Stomach (tissue), 4 donors: ENCODE measurements at regions not wholly inside any gene's neighbourhood (a gene's known extent, or its start where the extent isn't known, plus 50 kb on each side); places are given as distances from the start of the nearest gene placed in this dataset.

Experiments
- CTCF ChIP-seq, 7 experiments: fragments of 450-650 bp in 4 of 7; fragments of 200-600 bp in 3 of 7; sonication (generic) in 3 of 7; IDR thresholded peaks; one replicate each; pipeline ENCODE4 v1.5.1; 2016 to 2019; ENCODE audit warnings: antibody characterized with exemption in 7 of 7, control low read depth in 2 of 7, mild to moderate bottlenecking in 1 of 7
- EP300 ChIP-seq: sonication (generic); formaldehyde crosslinking; IDR thresholded peaks from one replicate; pipeline ENCODE4 v1.6.1; 2017; ENCODE audit warnings: antibody characterized with exemption
- POLR2A ChIP-seq, 4 donors: fragments of 450-650 bp; IDR thresholded peaks; one replicate each; pipeline ENCODE4 v1.6.1; 2016; ENCODE audit warnings: antibody characterized with exemption in 4 of 4, control low read depth in 2 of 4, mild to moderate bottlenecking in 1 of 4, moderate library complexity in 1 of 4
- POLR2AphosphoS5 ChIP-seq, 3 donors: sonication (generic); formaldehyde crosslinking; IDR thresholded peaks; one replicate each; pipeline ENCODE4 v1.6.1; 2016; ENCODE audit warnings: antibody characterized with exemption in 3 of 3

- TF ChIP-seq POLR2AphosphoS5 (IDR thresholded peaks at IDR 0.05) (no peak), CTCF (IDR thresholded peaks at IDR 0.05) (no peak), POLR2A (IDR thresholded peaks at IDR 0.05) (no peak), EP300 (no peak)
Observed at GRCh38 chr5:167853421-167853820, 438.0 kb upstream of the WWC1 start.
